ENCODE measurements at regions not wholly inside any gene's neighbourhood (a gene's known extent, or its start where the extent isn't known, plus 50 kb on each side); places are given as distances from the start of the nearest gene placed in this dataset.

DNA sequence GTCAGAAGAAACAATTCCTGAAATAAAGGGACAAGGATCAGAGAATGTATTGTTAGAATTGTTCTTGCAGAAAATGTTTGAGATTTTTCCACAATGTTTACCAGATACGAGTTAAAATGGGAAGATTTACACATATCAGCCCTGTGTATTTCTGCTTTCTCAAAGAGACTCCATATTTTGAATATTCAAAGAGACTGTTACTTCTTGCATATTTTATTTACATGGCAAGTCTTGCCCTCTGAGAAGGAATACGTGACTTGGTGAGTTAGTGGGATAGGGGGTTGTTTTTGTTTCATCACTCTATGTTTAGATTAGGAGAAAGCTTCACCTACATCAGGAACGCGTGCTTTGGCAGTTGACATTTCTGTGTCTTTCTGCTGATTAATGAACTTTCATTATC is 56.1 kb upstream of the ZDHHC17 start:
- TF ChIP-seq, protein P1, sequence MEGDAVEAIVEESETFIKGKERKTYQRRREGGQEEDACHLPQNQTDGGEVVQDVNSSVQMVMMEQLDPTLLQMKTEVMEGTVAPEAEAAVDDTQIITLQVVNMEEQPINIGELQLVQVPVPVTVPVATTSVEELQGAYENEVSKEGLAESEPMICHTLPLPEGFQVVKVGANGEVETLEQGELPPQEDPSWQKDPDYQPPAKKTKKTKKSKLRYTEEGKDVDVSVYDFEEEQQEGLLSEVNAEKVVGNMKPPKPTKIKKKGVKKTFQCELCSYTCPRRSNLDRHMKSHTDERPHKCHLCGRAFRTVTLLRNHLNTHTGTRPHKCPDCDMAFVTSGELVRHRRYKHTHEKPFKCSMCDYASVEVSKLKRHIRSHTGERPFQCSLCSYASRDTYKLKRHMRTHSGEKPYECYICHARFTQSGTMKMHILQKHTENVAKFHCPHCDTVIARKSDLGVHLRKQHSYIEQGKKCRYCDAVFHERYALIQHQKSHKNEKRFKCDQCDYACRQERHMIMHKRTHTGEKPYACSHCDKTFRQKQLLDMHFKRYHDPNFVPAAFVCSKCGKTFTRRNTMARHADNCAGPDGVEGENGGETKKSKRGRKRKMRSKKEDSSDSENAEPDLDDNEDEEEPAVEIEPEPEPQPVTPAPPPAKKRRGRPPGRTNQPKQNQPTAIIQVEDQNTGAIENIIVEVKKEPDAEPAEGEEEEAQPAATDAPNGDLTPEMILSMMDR (IDR thresholded peaks at IDR 0.05; ENCODE audit: poor library complexity, severe bottlenecking), result no peak
- TF ChIP-seq EZH2 (IDR thresholded peaks at IDR 0.05; ENCODE audit: borderline replicate concordance, insufficient read depth, low read length, poor library complexity, severe bottlenecking) (no peak), RAD21 (conservative IDR thresholded peaks at IDR 0.05) (no peak), POLR2AphosphoS5 (IDR thresholded peaks at IDR 0.05) (no peak), TAF1 (IDR thresholded peaks at IDR 0.05; ENCODE audit: low read depth) (no peak), MXI1 (conservative IDR thresholded peaks at IDR 0.05; ENCODE audit: poor library complexity, severe bottlenecking) (no peak), EP300 (conservative IDR thresholded peaks at IDR 0.05; ENCODE audit: poor library complexity, severe bottlenecking) (no peak), SMC3 (conservative IDR thresholded peaks at IDR 0.05; ENCODE audit: poor library complexity) (no peak)
- TF ChIP-seq, protein P2, sequence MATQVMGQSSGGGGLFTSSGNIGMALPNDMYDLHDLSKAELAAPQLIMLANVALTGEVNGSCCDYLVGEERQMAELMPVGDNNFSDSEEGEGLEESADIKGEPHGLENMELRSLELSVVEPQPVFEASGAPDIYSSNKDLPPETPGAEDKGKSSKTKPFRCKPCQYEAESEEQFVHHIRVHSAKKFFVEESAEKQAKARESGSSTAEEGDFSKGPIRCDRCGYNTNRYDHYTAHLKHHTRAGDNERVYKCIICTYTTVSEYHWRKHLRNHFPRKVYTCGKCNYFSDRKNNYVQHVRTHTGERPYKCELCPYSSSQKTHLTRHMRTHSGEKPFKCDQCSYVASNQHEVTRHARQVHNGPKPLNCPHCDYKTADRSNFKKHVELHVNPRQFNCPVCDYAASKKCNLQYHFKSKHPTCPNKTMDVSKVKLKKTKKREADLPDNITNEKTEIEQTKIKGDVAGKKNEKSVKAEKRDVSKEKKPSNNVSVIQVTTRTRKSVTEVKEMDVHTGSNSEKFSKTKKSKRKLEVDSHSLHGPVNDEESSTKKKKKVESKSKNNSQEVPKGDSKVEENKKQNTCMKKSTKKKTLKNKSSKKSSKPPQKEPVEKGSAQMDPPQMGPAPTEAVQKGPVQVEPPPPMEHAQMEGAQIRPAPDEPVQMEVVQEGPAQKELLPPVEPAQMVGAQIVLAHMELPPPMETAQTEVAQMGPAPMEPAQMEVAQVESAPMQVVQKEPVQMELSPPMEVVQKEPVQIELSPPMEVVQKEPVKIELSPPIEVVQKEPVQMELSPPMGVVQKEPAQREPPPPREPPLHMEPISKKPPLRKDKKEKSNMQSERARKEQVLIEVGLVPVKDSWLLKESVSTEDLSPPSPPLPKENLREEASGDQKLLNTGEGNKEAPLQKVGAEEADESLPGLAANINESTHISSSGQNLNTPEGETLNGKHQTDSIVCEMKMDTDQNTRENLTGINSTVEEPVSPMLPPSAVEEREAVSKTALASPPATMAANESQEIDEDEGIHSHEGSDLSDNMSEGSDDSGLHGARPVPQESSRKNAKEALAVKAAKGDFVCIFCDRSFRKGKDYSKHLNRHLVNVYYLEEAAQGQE (IDR thresholded peaks at IDR 0.05; ENCODE audit: borderline replicate concordance), result no peak

Measured in neural cell (in vitro differentiated cells).